Smooth muscle cell (in vitro differentiated cells): ENCODE measurements at regions not wholly inside any gene's neighbourhood (a gene's known extent, or its start where the extent isn't known, plus 50 kb on each side); places are given as distances from the start of the nearest gene placed in this dataset.

Experiments used
- DNase-seq: peaks from one replicate; lab custom pipeline; 2025; ENCODE audit not compliant: unreplicated experiment; lab: John Stamatoyannopoulos, UW
- H2AFZ ChIP-seq: fragments of 200-600 bp; sonication (generic); 2 replicates; pipeline ENCODE4 v1.6.0; 2016; ENCODE audit warnings: antibody characterized with exemption, low read depth, mild to moderate bottlenecking
- H3F3A ChIP-seq: fragments of 200-600 bp; sonication (generic); 2 replicates; pipeline ENCODE4 v1.6.0; 2017; ENCODE audit warnings: antibody characterized with exemption, low read depth
- H3K27ac ChIP-seq: fragments of 200-600 bp; sonication (generic); 2 replicates; pipeline ENCODE4 v1.5.1; 2016; ENCODE audit warnings: low read depth, mild to moderate bottlenecking
- H3K27me3 ChIP-seq: fragments of 200-600 bp; sonication (generic); 2 replicates; pipeline ENCODE4 v1.6.1; 2016; ENCODE audit warnings: low read depth, mild to moderate bottlenecking
- H3K36me3 ChIP-seq: fragments of 200-600 bp; sonication (generic); 2 replicates; pipeline ENCODE4 v1.5.1; 2016; ENCODE audit warnings: low read depth
- H3K4me1 ChIP-seq: fragments of 200-600 bp; sonication (generic); 2 replicates; pipeline ENCODE4 v1.5.1; 2016; ENCODE audit warnings: low read depth
- H3K4me2 ChIP-seq: fragments of 200-600 bp; sonication (generic); 2 replicates; pipeline ENCODE4 v1.6.0; 2016; ENCODE audit warnings: mild to moderate bottlenecking
- H3K4me3 ChIP-seq: fragments of 200-600 bp; sonication (generic); 2 replicates; pipeline ENCODE4 v1.5.1; 2016; ENCODE audit warnings: mild to moderate bottlenecking
- H3K79me2 ChIP-seq: fragments of 200-600 bp; sonication (generic); 2 replicates; pipeline ENCODE4 v1.6.0; 2016; ENCODE audit warnings: low read depth, mild to moderate bottlenecking
- H3K9ac ChIP-seq: fragments of 200-600 bp; sonication (generic); 2 replicates; pipeline ENCODE4 v1.6.0; 2016; ENCODE audit warnings: low read depth
- H3K9me3 ChIP-seq: fragments of 200-600 bp; sonication (generic); replicated peaks from 2 replicates; pipeline ENCODE4 v1.5.1; 2016; ENCODE audit warnings: low read depth
- H4K20me1 ChIP-seq: fragments of 200-600 bp; sonication (generic); 2 replicates; pipeline ENCODE4 v1.6.0; 2016; ENCODE audit warnings: low read depth
- CTCF ChIP-seq: fragments of 200-600 bp; sonication (generic); IDR thresholded peaks from 2 replicates; pipeline ENCODE4 v1.5.1; 2017; ENCODE audit warnings: borderline replicate concordance, mild to moderate bottlenecking, antibody characterized with exemption; ENCODE audit not compliant: insufficient read depth, poor library complexity, severe bottlenecking
- WGBS: methylation state at CpG from one replicate; pipeline ENCODE4 v1.1.7; 2016; ENCODE audit warnings: low lambda C conversion rate; 5-methylcytosine and 5-hydroxymethylcytosine counted together

DNA sequence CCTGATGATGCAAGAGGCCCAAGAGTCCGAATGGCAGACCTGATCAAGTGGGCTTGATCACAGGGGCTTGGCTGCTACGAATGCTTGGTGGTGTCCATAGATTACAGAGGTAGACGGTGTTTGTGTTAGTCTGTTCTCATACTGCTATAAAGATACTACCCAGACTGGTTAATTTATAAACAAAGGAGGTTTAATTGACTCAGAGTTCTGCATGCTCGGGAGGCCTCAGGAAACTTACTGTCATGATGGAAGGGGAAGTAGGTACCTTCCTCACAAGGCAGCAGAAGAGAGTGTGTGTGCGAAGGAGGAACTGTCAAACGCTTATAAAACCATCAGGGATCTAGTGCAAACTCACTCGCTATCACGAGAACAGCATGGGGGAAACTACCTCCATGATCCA, 268.9 kb upstream of the KLF6 start:
- H3K27ac ChIP-seq: no peak overlapping the region
- TF ChIP-seq CTCF: no peak
- H3K4me1 ChIP-seq: peaks cover 4% of the 10 kb centered on the region
- H4K20me1 ChIP-seq: no peaks in the 10 kb centered on the region
- no peaks in the 10 kb centered on the region for H3K27me3 ChIP-seq
- H2AFZ ChIP-seq: peak overlapping the region; percentile 81
- no peaks in the 10 kb centered on the region for H3K9me3 ChIP-seq
- no peak for DNase-seq
- 63% methylated on average over 8 of the region's 8 CpGs for WGBS
- H3K36me3 ChIP-seq: no peaks in the 10 kb centered on the region
- H3F3A ChIP-seq: no peaks in the 10 kb centered on the region
- no peak overlapping the region for H3K9ac ChIP-seq
- no peaks in the 10 kb centered on the region for H3K79me2 ChIP-seq
- no peak overlapping the region for H3K4me2 ChIP-seq
- H3K4me3 ChIP-seq: no peak overlapping the region

DNA sequence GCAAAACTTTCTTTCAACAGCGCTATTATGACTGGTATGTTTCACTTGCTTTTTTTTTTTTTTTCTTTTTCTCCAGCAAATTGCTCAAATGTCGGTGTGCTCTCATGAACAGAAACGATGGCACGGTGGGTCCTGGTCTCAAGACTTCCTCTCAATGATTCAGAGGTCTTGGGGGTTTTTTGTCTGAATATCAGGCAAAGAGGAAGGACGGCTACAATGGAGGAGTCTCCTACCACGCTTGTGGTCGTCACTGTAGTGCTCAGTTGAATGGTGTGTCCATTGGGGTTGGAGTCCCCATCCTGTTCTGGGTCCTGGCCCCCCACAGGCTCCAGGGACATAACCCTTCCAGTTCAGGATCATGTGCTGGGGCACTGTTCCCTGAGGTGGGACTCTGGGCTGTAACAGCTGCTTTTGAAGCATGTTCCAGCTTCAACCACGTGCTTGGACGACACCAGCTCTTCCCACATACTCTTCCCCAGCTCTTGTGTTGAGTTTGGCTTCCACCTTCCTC, 266.7 kb upstream of the KLF6 start:
- peaks cover 4% of the 10 kb centered on the region for H3K4me1 ChIP-seq
- peak overlapping the region; percentile 78 for H2AFZ ChIP-seq
- peak overlapping the region; percentile 72 for H3K4me2 ChIP-seq
- no peak for DNase-seq
- H3K9me3 ChIP-seq: no peaks in the 10 kb centered on the region
- no peaks in the 10 kb centered on the region for H3K36me3 ChIP-seq
- no peaks in the 10 kb centered on the region for H3F3A ChIP-seq
- WGBS: 86% methylated on average over 9 of the region's 9 CpGs
- peak overlapping the region; percentile 28 for H3K4me3 ChIP-seq
- H3K27ac ChIP-seq: peak overlapping the region; percentile 48
- H4K20me1 ChIP-seq: no peaks in the 10 kb centered on the region
- no peak for TF ChIP-seq CTCF
- no peaks in the 10 kb centered on the region for H3K27me3 ChIP-seq
- no peaks in the 10 kb centered on the region for H3K79me2 ChIP-seq
- no peak overlapping the region for H3K9ac ChIP-seq

DNA sequence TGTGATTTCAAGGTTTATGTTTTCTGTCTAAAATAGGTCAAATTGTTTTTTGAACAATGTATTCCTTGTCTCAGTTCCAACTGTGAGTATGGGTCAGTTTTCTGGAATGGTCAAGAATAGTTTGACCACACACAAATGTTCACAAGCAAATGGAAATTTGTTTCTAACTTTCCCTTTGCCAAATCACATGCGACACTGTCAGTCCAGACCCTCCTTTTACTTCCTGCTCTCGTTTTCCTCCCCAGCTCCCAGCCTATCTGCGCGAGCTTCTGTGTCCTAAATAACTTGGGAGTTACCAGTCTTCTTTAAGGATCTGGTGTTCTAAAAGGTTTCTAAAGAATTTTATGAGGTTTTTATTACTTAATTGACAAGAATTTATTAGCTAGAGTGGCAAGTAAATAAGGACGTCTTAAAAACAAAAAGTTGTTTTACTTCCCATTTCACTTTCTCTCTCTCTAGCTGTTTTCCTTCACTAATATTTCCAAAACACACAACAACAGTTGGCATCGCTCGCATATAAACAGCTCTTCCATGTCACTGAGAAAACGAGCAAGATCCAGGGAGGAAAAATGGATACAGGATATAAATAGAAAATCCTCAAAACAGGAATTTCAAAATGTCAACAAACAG, 266.1 kb upstream of the KLF6 start:
- peak overlapping the region; percentile 12 for H3K9ac ChIP-seq
- peak overlapping the region; percentile 78 for H2AFZ ChIP-seq
- 47% methylated on average over 8 of the region's 8 CpGs for WGBS
- no peak for TF ChIP-seq CTCF
- H3K27ac ChIP-seq: peak overlapping the region; percentile 48
- H3K79me2 ChIP-seq: no peaks in the 10 kb centered on the region
- no peaks in the 10 kb centered on the region for H4K20me1 ChIP-seq
- H3F3A ChIP-seq: no peaks in the 10 kb centered on the region
- no peak for DNase-seq
- no peaks in the 10 kb centered on the region for H3K9me3 ChIP-seq
- no peaks in the 10 kb centered on the region for H3K36me3 ChIP-seq
- peaks cover 4% of the 10 kb centered on the region for H3K4me1 ChIP-seq
- no peaks in the 10 kb centered on the region for H3K27me3 ChIP-seq
- peak overlapping the region; percentile 72 for H3K4me2 ChIP-seq
- H3K4me3 ChIP-seq: peak overlapping the region; percentile 28

- Histone ChIP-seq H2AFZ (no peak overlapping the region), H3K4me1 (peaks cover 4% of the 10 kb centered on the region), H3F3A (no peaks in the 10 kb centered on the region), H3K79me2 (no peaks in the 10 kb centered on the region), H3K27me3 (no peaks in the 10 kb centered on the region), H4K20me1 (no peaks in the 10 kb centered on the region), H3K4me2 (no peak overlapping the region), H3K27ac (no peak overlapping the region), H3K4me3 (no peak overlapping the region), H3K9me3 (no peaks in the 10 kb centered on the region), H3K36me3 (no peaks in the 10 kb centered on the region), H3K9ac (no peak overlapping the region)
- TF ChIP-seq CTCF: no peak
- DNase-seq: no peak
- WGBS: 94% methylated on average over 4 of the region's 4 CpGs
Observed at GRCh38 chr10:4050061-4050460, 265.1 kb upstream of the KLF6 start.
